SK-N-SH (cell line): ENCODE measurements at regions not wholly inside any gene's neighbourhood (a gene's known extent, or its start where the extent isn't known, plus 50 kb on each side); places are given as distances from the start of the nearest gene placed in this dataset.

Source experiments
- CTCF ChIA-PET: fragments of 300-600, 350-600 bp; formaldehyde crosslinking; extraction: SDS; loops from one replicate; lab custom pipeline; 2021; lab: Yijun Ruan, JAX
- POLR2A ChIA-PET: fragments of 350-600 bp; sonication (Branson Sonifier 250); formaldehyde crosslinking; extraction: SDS; loops from one replicate; lab custom pipeline; 2020; ENCODE audit warnings: antibody characterized with exemption, inconsistent platforms; lab: Yijun Ruan, JAX
- DNase-seq: peaks from one replicate; pipeline ENCODE4 v3.0.0; 2012
- H2AFZ ChIP-seq: fragments of 200-600 bp; sonication (generic); 2 replicates; pipeline ENCODE4 v1.8.1; 2016; ENCODE audit warnings: antibody characterized with exemption, mild to moderate bottlenecking, low read depth
- H3F3A ChIP-seq: fragments of 200-600 bp; sonication (generic); replicated peaks from 2 replicates; pipeline ENCODE3; 2016; ENCODE audit warnings: antibody characterized with exemption, mild to moderate bottlenecking; ENCODE audit not compliant: insufficient read depth
- H3K27ac ChIP-seq, 2 experiments: fragments of 200-500 bp in 1 of 2; fragments of 200-600 bp in 1 of 2; sonication (Bioruptor generic) in 1 of 2; sonication (generic), shearing (Covaris generic) in 1 of 2; 2 replicates each; pipeline versions ENCODE4 v1.5.1 to v1.6.1; 2014 to 2016; ENCODE audit warnings: low read depth in 2 of 2, inconsistent platforms in 1 of 2, low read length in 1 of 2, mild to moderate bottlenecking in 1 of 2, mixed read lengths in 1 of 2
- H3K27me3 ChIP-seq: fragments of 200-600 bp; sonication (generic), shearing (Covaris generic); 2 replicates; pipeline ENCODE4 v1.6.1; 2016; ENCODE audit warnings: mixed run types; ENCODE audit not compliant: insufficient read depth
- H3K36me3 ChIP-seq, 2 experiments: fragments of 200-500 bp in 1 of 2; fragments of 200-600 bp in 1 of 2; sonication (Bioruptor generic) in 1 of 2; sonication (generic) in 1 of 2; replicated peaks in 1 of 2; 2 replicates each; pipeline versions ENCODE3 to v1.5.1; 2014 to 2016; ENCODE audit warnings: low read length in 1 of 2, mild to moderate bottlenecking in 1 of 2; ENCODE audit not compliant: insufficient read depth in 2 of 2, control insufficient read depth in 1 of 2
- H3K4me1 ChIP-seq, 2 experiments: fragments of 200-500 bp in 1 of 2; fragments of 200-600 bp in 1 of 2; sonication (Bioruptor generic) in 1 of 2; sonication (generic), shearing (Covaris generic) in 1 of 2; 2 replicates each; pipeline versions ENCODE4 v1.5.1 to v1.6.1; 2014 to 2016; ENCODE audit warnings: low read depth in 1 of 2, low read length in 1 of 2, mixed run types in 1 of 2; ENCODE audit not compliant: insufficient read depth in 2 of 2, control insufficient read depth in 1 of 2
- H3K4me2 ChIP-seq: fragments of 200-600 bp; sonication (generic), shearing (Covaris generic); 2 replicates; pipeline ENCODE4 v1.6.1; 2017; ENCODE audit warnings: mixed run types
- H3K4me3 ChIP-seq, 2 experiments: fragments of 200-500 bp in 1 of 2; fragments of 200-600 bp in 1 of 2; sonication (Bioruptor generic) in 1 of 2; sonication (generic), shearing (Covaris generic) in 1 of 2; 2 replicates each; pipeline versions ENCODE4 v1.5.1 to v1.8.1; 2014 to 2016; ENCODE audit warnings: low read depth in 2 of 2, inconsistent platforms in 1 of 2, low read length in 1 of 2, mild to moderate bottlenecking in 1 of 2, mixed read lengths in 1 of 2, moderate library complexity in 1 of 2
- H3K79me2 ChIP-seq: fragments of 200-600 bp; sonication (generic); 2 replicates; pipeline ENCODE4 v1.8.1; 2017; ENCODE audit warnings: mild to moderate bottlenecking; ENCODE audit not compliant: insufficient read depth
- H3K9ac ChIP-seq: fragments of 200-600 bp; sonication (generic); 2 replicates; pipeline ENCODE4 v1.6.1; 2017; ENCODE audit warnings: mixed run types
- H3K9me2 ChIP-seq: fragments of 200-600 bp; sonication (generic); 2 replicates; pipeline ENCODE4 v1.6.1; 2017; ENCODE audit warnings: mixed run types
- H3K9me3 ChIP-seq: fragments of 200-600 bp; sonication (generic); 2 replicates; pipeline ENCODE4 v1.6.1; 2017; ENCODE audit warnings: mixed run types, mild to moderate bottlenecking, moderate library complexity
- H4K20me1 ChIP-seq: fragments of 200-600 bp; sonication (generic); 2 replicates; pipeline ENCODE4 v1.6.1; 2017; ENCODE audit warnings: mild to moderate bottlenecking, mixed run types; ENCODE audit not compliant: insufficient read depth
- CHD2 ChIP-seq: fragments of 150-350 bp; IDR thresholded peaks from 2 replicates; pipeline ENCODE4 v1.6.1; 2018; ENCODE audit warnings: low read length; ENCODE audit not compliant: partially characterized antibody
- ELF1 ChIP-seq: IDR thresholded peaks from 2 replicates; pipeline ENCODE4 v1.4.0; 2012
- EP300 ChIP-seq, 2 experiments: IDR thresholded peaks; 2 replicates each; pipeline versions ENCODE4 v1.4.0 to v1.6.1; 2012; ENCODE audit warnings: borderline replicate concordance in 1 of 2, low read depth in 1 of 2, low read length in 1 of 2
- EZH2phosphoT487 ChIP-seq: fragments of 200-600 bp; sonication (generic); IDR thresholded peaks from 2 replicates; pipeline ENCODE4 v1.6.1; 2017; ENCODE audit warnings: low read depth, mixed run types, mild to moderate bottlenecking, antibody characterized with exemption, moderate library complexity, borderline replicate concordance
- FOSL2 ChIP-seq: IDR thresholded peaks from 2 replicates; pipeline ENCODE4 v1.4.0; 2012; ENCODE audit warnings: low read depth, mild to moderate bottlenecking, moderate library complexity, borderline replicate concordance
- FOXJ3 ChIP-seq: sonication (generic); formaldehyde crosslinking; IDR thresholded peaks from 2 replicates; pipeline ENCODE4 v1.5.1; 2020; ENCODE audit warnings: mild to moderate bottlenecking, missing genetic modification reagents
- FOXM1 ChIP-seq: IDR thresholded peaks from 2 replicates; pipeline ENCODE4 v1.4.0; 2012; ENCODE audit warnings: low read depth, mild to moderate bottlenecking
- GABPA ChIP-seq: IDR thresholded peaks from 2 replicates; pipeline ENCODE4 v1.4.0; 2012; ENCODE audit warnings: low read depth, mild to moderate bottlenecking
- GATA2 ChIP-seq: sonication (generic); formaldehyde crosslinking; IDR thresholded peaks from 2 replicates; pipeline ENCODE4 v1.5.0; 2020; ENCODE audit warnings: mild to moderate bottlenecking, missing genetic modification reagents
- JUND ChIP-seq: IDR thresholded peaks from 2 replicates; pipeline ENCODE4 v1.4.0; 2012
- MEF2A ChIP-seq: IDR thresholded peaks from 2 replicates; pipeline ENCODE4 v1.4.0; 2012; ENCODE audit warnings: low read depth, borderline replicate concordance
- MXI1 ChIP-seq: IDR thresholded peaks from 2 replicates; pipeline ENCODE4 v1.6.1; 2012; ENCODE audit warnings: mild to moderate bottlenecking, low read depth, low read length, improper control_type of control experiment
- NFIC ChIP-seq: IDR thresholded peaks from 2 replicates; pipeline ENCODE4 v1.4.0; 2012; ENCODE audit warnings: borderline replicate concordance
- NRF1 ChIP-seq: IDR thresholded peaks from 2 replicates; pipeline ENCODE4 v1.6.1; 2012; ENCODE audit warnings: low read depth, mild to moderate bottlenecking, low read length
- POLR2AphosphoS5 ChIP-seq: IDR thresholded peaks from 2 replicates; pipeline ENCODE4 v1.6.1; 2012; ENCODE audit warnings: low read depth, low read length
- RAD21 ChIP-seq: IDR thresholded peaks from 2 replicates; pipeline ENCODE4 v1.6.1; 2012; ENCODE audit warnings: mild to moderate bottlenecking, low read length
- RCOR1 ChIP-seq: fragments of 150-350 bp; IDR thresholded peaks from 2 replicates; pipeline ENCODE4 v1.6.1; 2017; ENCODE audit warnings: antibody characterized with exemption, low read length
- SIN3A ChIP-seq: IDR thresholded peaks from 2 replicates; pipeline ENCODE4 v1.6.1; 2012; ENCODE audit warnings: low read depth, mild to moderate bottlenecking, low read length, moderate library complexity, borderline replicate concordance
- SMC3 ChIP-seq: IDR thresholded peaks from 2 replicates; pipeline ENCODE4 v1.6.1; 2012; ENCODE audit warnings: low read depth, low read length, improper control_type of control experiment
- TAF1 ChIP-seq: IDR thresholded peaks from 2 replicates; pipeline ENCODE4 v1.6.1; 2012; ENCODE audit warnings: low read depth, mild to moderate bottlenecking, low read length, moderate library complexity, borderline replicate concordance
- TCF12 ChIP-seq: IDR thresholded peaks from 2 replicates; pipeline ENCODE4 v1.4.0; 2012
- TEAD4 ChIP-seq: IDR thresholded peaks from 2 replicates; pipeline ENCODE4 v1.4.0; 2012; ENCODE audit warnings: mild to moderate bottlenecking, borderline replicate concordance; ENCODE audit not compliant: insufficient read depth
- YY1 ChIP-seq: IDR thresholded peaks from 2 replicates; pipeline ENCODE4 v1.4.0; 2012; ENCODE audit warnings: low read depth, mild to moderate bottlenecking
- WGBS: methylation state at CpG from one replicate; pipeline ENCODE4 v1.1.6; 2017; ENCODE audit warnings: low lambda C conversion rate; 5-methylcytosine and 5-hydroxymethylcytosine counted together
- TF ChIP-seq, protein P1 (sequence below): IDR thresholded peaks from 2 replicates; pipeline ENCODE4 v1.4.0; 2012; ENCODE audit warnings: low read depth
- TF ChIP-seq, protein P2 (sequence below): IDR thresholded peaks from 2 replicates; pipeline ENCODE4; 2012
- TF ChIP-seq, protein P3 (sequence below): IDR thresholded peaks from 2 replicates; pipeline ENCODE4 v1.6.1; 2012; ENCODE audit warnings: mild to moderate bottlenecking, low read depth, low read length, moderate library complexity
- TF ChIP-seq, protein P4 (sequence below): fragments of 150-350 bp; IDR thresholded peaks from 2 replicates; pipeline ENCODE4 v1.6.1; 2017; ENCODE audit warnings: antibody characterized with exemption, low read length, low read depth, borderline replicate concordance
- TF ChIP-seq, protein P5 (sequence below): fragments of 150-350 bp; IDR thresholded peaks from 2 replicates; pipeline ENCODE4 v1.6.1; 2016; ENCODE audit warnings: mild to moderate bottlenecking, low read depth, low read length

DNA sequence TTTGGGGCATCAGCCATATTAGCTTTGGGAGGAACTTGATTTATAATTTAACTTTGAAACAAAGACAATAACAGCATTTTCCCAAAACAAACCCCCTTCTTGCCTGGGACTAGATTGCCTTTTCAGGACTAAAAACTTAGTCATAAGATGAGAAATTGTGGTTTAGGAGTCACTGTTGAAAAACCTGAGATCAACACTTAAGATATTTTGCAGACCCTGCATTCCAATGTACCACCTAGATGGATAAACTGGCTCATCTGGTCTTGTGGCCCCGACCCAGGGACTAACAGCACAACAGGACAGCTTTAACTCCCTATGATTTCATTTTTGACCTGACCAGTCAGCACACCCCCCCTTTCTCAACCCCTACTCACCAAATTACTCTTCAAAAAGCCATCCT is 1165.4 kb downstream of the XPNPEP1 start:
- Histone ChIP-seq H3K9ac (no peak overlapping the region; the same call in 1 of the 2 replicates), H3K9me3 (no peaks in the 10 kb centered on the region), H3K79me2 (no peaks in the 10 kb centered on the region), H3K27me3 (no peaks in the 10 kb centered on the region), H3K4me3 (no peak overlapping the region), H3K27ac (peak overlapping the region in 1 of 2 experiments; percentile 46; a peak in 2 of 4 replicates), H3K4me2 (no peak overlapping the region), H2AFZ (peak overlapping the region; percentile 29; the same call in 1 of the 2 replicates), H3K9me2 (no peaks in the 10 kb centered on the region), H3F3A (peaks cover 7% of the 10 kb centered on the region), H3K4me1 (no peaks in the 10 kb centered on the region), H4K20me1 (no peaks in the 10 kb centered on the region), H3K36me3 (no peaks in the 10 kb centered on the region)
- 6% methylated on average over 1 of the region's 1 CpG for WGBS
- POLR2A ChIA-PET: no interaction called here
- no peak for DNase-seq
- CTCF ChIA-PET: interaction anchor here (1.0 kb wide), 1 partner anchor 211 kb away, joined by 3 read pairs; no protein-coding TSS in a partner anchor
- TF ChIP-seq, protein P1, sequence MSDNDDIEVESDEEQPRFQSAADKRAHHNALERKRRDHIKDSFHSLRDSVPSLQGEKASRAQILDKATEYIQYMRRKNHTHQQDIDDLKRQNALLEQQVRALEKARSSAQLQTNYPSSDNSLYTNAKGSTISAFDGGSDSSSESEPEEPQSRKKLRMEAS: no peak
- TF ChIP-seq FOXJ3 (CRISPR knock-in tag) (no peak), RCOR1 (no peak), NRF1 (no peak), FOXM1 (0 out of 2 replicates have a peak, but pooled peaks have one; percentile 24), FOSL2 (peak; percentile 38; the same call in 1 of the 2 replicates), JUND (peak; percentile 20; the same call in 1 of the 2 replicates), SMC3 (no peak), EP300 (IDR thresholded peaks at IDR 0.05; ENCODE audit: borderline replicate concordance in 1 of 2, low read depth in 1 of 2, low read length in 1 of 2) (peak in 1 of 2 experiments; percentile 73; a peak in 1 of 4 replicates), TAF1 (no peak), TEAD4 (peak; percentile 31; the same call in 1 of the 2 replicates), GATA2 (no peak), MEF2A (no peak), NFIC (peak; percentile 20; the same call in 1 of the 2 replicates), TCF12 (peak; percentile 74), ELF1 (no peak), POLR2AphosphoS5 (no peak), RAD21 (no peak), CHD2 (no peak), EZH2phosphoT487 (no peak), YY1 (0 out of 2 replicates have a peak, but pooled peaks have one; percentile 11), SIN3A (no peak), GABPA (no peak), MXI1 (no peak)
- TF ChIP-seq, protein P2, sequence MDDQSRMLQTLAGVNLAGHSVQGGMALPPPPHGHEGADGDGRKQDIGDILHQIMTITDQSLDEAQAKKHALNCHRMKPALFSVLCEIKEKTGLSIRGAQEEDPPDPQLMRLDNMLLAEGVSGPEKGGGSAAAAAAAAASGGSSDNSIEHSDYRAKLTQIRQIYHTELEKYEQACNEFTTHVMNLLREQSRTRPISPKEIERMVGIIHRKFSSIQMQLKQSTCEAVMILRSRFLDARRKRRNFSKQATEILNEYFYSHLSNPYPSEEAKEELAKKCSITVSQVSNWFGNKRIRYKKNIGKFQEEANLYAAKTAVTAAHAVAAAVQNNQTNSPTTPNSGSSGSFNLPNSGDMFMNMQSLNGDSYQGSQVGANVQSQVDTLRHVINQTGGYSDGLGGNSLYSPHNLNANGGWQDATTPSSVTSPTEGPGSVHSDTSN: peak; percentile 47; the same call in 1 of the 2 replicates
- TF ChIP-seq, protein P3, sequence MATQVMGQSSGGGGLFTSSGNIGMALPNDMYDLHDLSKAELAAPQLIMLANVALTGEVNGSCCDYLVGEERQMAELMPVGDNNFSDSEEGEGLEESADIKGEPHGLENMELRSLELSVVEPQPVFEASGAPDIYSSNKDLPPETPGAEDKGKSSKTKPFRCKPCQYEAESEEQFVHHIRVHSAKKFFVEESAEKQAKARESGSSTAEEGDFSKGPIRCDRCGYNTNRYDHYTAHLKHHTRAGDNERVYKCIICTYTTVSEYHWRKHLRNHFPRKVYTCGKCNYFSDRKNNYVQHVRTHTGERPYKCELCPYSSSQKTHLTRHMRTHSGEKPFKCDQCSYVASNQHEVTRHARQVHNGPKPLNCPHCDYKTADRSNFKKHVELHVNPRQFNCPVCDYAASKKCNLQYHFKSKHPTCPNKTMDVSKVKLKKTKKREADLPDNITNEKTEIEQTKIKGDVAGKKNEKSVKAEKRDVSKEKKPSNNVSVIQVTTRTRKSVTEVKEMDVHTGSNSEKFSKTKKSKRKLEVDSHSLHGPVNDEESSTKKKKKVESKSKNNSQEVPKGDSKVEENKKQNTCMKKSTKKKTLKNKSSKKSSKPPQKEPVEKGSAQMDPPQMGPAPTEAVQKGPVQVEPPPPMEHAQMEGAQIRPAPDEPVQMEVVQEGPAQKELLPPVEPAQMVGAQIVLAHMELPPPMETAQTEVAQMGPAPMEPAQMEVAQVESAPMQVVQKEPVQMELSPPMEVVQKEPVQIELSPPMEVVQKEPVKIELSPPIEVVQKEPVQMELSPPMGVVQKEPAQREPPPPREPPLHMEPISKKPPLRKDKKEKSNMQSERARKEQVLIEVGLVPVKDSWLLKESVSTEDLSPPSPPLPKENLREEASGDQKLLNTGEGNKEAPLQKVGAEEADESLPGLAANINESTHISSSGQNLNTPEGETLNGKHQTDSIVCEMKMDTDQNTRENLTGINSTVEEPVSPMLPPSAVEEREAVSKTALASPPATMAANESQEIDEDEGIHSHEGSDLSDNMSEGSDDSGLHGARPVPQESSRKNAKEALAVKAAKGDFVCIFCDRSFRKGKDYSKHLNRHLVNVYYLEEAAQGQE: no peak
- TF ChIP-seq, protein P4, sequence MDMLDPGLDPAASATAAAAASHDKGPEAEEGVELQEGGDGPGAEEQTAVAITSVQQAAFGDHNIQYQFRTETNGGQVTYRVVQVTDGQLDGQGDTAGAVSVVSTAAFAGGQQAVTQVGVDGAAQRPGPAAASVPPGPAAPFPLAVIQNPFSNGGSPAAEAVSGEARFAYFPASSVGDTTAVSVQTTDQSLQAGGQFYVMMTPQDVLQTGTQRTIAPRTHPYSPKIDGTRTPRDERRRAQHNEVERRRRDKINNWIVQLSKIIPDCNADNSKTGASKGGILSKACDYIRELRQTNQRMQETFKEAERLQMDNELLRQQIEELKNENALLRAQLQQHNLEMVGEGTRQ: no peak
- TF ChIP-seq, protein P5, sequence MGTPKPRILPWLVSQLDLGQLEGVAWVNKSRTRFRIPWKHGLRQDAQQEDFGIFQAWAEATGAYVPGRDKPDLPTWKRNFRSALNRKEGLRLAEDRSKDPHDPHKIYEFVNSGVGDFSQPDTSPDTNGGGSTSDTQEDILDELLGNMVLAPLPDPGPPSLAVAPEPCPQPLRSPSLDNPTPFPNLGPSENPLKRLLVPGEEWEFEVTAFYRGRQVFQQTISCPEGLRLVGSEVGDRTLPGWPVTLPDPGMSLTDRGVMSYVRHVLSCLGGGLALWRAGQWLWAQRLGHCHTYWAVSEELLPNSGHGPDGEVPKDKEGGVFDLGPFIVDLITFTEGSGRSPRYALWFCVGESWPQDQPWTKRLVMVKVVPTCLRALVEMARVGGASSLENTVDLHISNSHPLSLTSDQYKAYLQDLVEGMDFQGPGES: no peak
